ENCODE measurements at regions not wholly inside any gene's neighbourhood (a gene's known extent, or its start where the extent isn't known, plus 50 kb on each side); places are given as distances from the start of the nearest gene placed in this dataset.

DNA sequence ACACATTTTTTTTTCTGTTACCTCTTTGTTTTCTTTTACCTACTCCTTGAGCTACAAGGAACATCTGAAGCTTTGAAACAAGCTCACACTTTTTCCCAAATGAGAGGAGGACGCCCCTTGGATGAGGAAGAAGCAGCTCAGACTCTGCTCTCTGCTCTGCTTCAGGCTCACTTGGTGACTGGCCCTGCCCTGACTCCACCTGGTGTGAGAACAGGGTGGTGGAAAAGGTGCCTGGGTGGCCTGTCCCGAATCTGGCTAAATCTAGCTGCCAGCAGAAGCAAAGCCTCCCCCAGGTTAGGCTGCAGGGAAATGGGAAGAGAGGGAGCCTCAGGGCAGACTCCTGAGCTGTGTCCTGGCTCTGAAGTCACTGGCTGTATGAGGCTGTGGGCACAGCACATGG is 68.0 kb upstream of the CEACAM8 start:
- Mint-ChIP-seq H3K4me3 (no peak overlapping the region), H3K36me3 (no peaks in the 10 kb centered on the region), H3K9me3 (peaks cover 9% of the 10 kb centered on the region), H3K27me3 (peaks cover 19% of the 10 kb centered on the region), H3K27ac (no peak overlapping the region), H3K4me1 (ENCODE audit: low read depth) (no peaks in the 10 kb centered on the region)
- ChIA-PET CTCF (no interaction called here), POLR2A (no interaction called here)
- DNase-seq, result no peak
- intact Hi-C loops (cut with micrococcal nuclease), result no loop called here

DNA sequence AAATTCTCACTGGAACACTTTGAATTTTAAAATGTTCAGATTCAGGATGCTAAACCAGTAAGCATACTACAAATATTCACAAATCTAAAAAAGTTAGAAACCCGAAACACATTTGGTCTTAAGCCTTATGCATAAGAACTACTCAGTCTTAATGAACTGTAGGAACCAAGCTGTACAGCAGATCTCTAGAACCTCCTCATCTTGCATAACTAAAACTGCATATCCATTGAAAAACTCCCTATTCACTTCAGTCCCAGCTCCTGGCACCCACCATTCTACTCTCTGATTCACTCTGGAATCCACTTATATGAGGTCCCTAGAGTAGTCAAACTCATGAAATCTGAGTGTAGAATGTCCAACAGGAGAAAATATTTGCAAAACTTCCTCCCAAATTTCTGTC is 65.6 kb upstream of the CEACAM8 start:
- no peaks in the 10 kb centered on the region for H3K36me3 Mint-ChIP-seq
- H3K4me3 Mint-ChIP-seq, result no peak overlapping the region
- peaks cover 9% of the 10 kb centered on the region for H3K27me3 Mint-ChIP-seq
- ChIA-PET CTCF (interaction anchor here (1.1 kb wide), 1 partner anchor 14 kb away, joined by 3 read pairs; no protein-coding TSS in a partner anchor), POLR2A (no interaction called here)
- H3K4me1 Mint-ChIP-seq (ENCODE audit: low read depth), result no peaks in the 10 kb centered on the region
- peaks cover 9% of the 10 kb centered on the region for H3K9me3 Mint-ChIP-seq
- H3K27ac Mint-ChIP-seq, result no peak overlapping the region
- DNase-seq, result no peak
- intact Hi-C loops (cut with micrococcal nuclease), result no loop called here

DNA sequence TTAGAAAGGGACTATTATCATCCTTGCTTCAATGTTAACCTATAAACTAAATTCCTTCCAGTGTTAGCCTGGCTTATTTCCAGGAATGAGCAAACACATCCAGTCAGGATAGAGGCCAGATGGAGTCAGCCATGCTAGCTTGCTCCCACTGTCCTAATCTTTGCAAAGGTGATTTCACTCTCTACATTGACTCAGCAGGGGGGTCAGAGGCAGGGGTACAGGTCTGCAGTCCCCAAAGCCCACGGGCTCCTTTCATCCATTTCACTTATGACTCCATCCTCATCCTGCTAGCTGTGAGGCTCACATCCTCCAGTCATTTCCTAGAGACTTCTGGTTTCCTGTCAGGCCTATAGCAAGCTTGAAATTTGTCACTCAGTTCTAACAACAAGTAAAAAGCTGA is 63.4 kb upstream of the CEACAM8 start:
- no peaks in the 10 kb centered on the region for H3K4me1 Mint-ChIP-seq (ENCODE audit: low read depth)
- peaks cover 7% of the 10 kb centered on the region for H3K27me3 Mint-ChIP-seq
- POLR2A ChIA-PET, result no interaction called here
- intact Hi-C loops (cut with micrococcal nuclease), result no loop called here
- H3K27ac Mint-ChIP-seq, result no peak overlapping the region
- CTCF ChIA-PET, result interaction anchor here (1.5 kb wide), 1 partner anchor 23 kb away, joined by 5 read pairs; no protein-coding TSS in a partner anchor
- H3K36me3 Mint-ChIP-seq, result no peaks in the 10 kb centered on the region
- no peak for DNase-seq
- peaks cover 9% of the 10 kb centered on the region for H3K9me3 Mint-ChIP-seq
- no peak overlapping the region for H3K4me3 Mint-ChIP-seq

DNA sequence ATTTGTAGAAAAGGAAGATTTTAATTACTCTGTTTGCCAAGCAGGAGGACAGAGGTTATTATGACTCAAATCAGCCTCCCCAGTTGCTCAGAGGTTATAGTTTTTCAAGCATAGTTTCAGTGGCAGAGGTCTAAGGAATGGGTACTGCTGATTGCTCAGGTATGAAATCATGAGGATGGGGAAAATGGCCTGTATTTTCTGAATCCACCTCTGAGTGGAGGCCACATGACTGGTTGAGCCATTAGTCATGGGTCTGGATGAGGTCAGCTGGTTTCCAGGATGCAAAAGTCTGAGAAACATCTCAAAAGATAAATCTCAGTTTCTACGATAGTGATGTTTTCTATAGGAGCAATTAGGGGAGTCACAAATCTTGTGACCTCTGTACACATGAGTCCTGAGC is 62.8 kb upstream of the CEACAM8 start:
- Mint-ChIP-seq H3K4me1 (ENCODE audit: low read depth) (no peaks in the 10 kb centered on the region), H3K27me3 (peaks cover 9% of the 10 kb centered on the region), H3K9me3 (peaks cover 9% of the 10 kb centered on the region), H3K4me3 (no peak overlapping the region), H3K36me3 (no peaks in the 10 kb centered on the region), H3K27ac (no peak overlapping the region)
- ChIA-PET POLR2A (no interaction called here), CTCF (interaction anchor here (0.6 kb wide), 1 partner anchor 42 kb away, joined by 3 read pairs; no protein-coding TSS in a partner anchor)
- intact Hi-C loops (cut with micrococcal nuclease), result no loop called here
- DNase-seq, result no peak

DNA sequence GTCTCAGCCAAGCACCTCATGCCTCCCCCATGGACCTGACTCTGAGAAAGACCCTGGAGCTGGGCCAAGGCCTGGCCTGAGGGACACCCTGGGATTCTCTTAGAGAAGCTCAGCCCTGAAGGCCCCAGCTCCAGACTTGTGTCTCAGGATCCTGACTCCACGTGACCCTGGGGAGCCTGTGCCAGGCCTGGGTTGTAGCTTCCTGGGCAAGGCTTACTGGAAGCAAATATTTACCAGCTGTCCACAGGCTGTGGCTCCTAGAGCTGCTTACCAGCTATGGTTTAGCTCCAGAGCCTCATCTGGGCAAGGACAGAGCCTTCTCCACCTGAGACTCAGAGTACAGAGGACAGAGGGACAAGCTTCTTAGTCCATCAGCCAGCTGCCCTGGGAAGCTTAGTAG is 61.0 kb upstream of the CEACAM8 start:
- Mint-ChIP-seq H3K36me3 (no peaks in the 10 kb centered on the region), H3K27me3 (peaks cover 18% of the 10 kb centered on the region), H3K4me3 (no peak overlapping the region), H3K4me1 (ENCODE audit: low read depth) (no peaks in the 10 kb centered on the region), H3K9me3 (peaks cover 9% of the 10 kb centered on the region), H3K27ac (no peak overlapping the region)
- intact Hi-C loops (cut with micrococcal nuclease), result no loop called here
- POLR2A ChIA-PET, result no interaction called here
- DNase-seq, result no peak
- CTCF ChIA-PET, result interaction anchor here (0.8 to 1.5 kb wide), 2 partner anchors 21 to 28 kb away, joined by 4 read pairs; no protein-coding TSS in a partner anchor

DNA sequence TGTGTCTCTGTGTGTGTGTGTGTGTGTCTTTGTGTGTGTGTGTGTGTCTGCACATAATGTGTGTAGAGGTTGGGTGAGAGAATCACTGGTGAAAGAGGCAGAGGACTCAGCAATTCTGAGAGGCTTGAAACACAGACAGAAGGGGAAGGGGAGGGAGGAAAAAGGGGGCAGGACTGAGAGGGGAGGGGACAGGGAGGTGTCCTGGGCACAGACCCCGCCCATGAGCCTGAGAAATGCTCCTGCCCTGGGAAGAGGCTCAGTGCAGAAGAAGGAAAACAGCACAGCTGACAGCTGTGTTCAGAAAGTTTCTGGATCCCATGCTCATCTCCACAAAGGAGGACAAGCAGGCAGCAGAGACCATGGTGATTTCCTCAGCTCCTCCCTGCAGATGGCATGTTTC is 59.1 kb upstream of the CEACAM8 start:
- H3K4me3 Mint-ChIP-seq, result no peak overlapping the region
- no peak overlapping the region for H3K27ac Mint-ChIP-seq
- H3K27me3 Mint-ChIP-seq, result peaks cover 21% of the 10 kb centered on the region
- DNase-seq, result no peak
- intact Hi-C loops (cut with micrococcal nuclease), result no loop called here
- POLR2A ChIA-PET, result no interaction called here
- CTCF ChIA-PET, result no interaction called here
- H3K4me1 Mint-ChIP-seq (ENCODE audit: low read depth), result no peaks in the 10 kb centered on the region
- H3K36me3 Mint-ChIP-seq, result no peaks in the 10 kb centered on the region
- H3K9me3 Mint-ChIP-seq, result peaks cover under 1% of the 10 kb centered on the region

DNA sequence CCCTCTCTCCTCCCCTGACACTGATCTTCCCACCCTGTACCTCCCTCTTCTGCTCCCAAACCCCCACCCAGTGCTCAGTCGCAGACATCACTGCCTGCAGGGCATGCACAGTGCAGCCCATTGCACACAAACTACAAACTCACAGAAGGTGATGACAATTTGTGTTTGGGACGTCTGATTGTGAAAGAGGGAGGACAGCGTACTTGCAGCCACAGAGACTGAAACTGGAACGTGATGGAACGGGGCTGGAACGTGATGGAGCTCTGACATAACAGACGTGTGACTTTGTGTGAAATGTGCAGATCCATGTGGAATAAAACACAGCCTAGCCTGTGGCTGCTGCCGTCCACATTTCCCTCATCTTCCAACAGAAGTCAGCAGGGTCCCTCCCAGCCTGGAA is 57.3 kb upstream of the CEACAM8 start:
- CTCF ChIA-PET, result interaction anchor here (1.4 kb wide), 1 partner anchor 17 kb away, joined by 7 read pairs; no protein-coding TSS in a partner anchor
- Mint-ChIP-seq H3K4me3 (no peak overlapping the region), H3K27me3 (peaks cover 25% of the 10 kb centered on the region), H3K36me3 (no peaks in the 10 kb centered on the region), H3K9me3 (no peaks in the 10 kb centered on the region), H3K4me1 (ENCODE audit: low read depth) (no peaks in the 10 kb centered on the region), H3K27ac (no peak overlapping the region)
- POLR2A ChIA-PET, result no interaction called here
- DNase-seq, result no peak
- intact Hi-C loops (cut with micrococcal nuclease), result no loop called here
